Breast epithelium (tissue), 4 donors: ENCODE measurements at regions not wholly inside any gene's neighbourhood (a gene's known extent, or its start where the extent isn't known, plus 50 kb on each side); places are given as distances from the start of the nearest gene placed in this dataset.
"Not testable (repeated sequence)": the region's sequence is repeated elsewhere in the genome, so short reads cannot be mapped to it uniquely, and the experiment has no call there.

Experiments used
- DNase-seq, 2 donors: peaks; one replicate each; pipeline ENCODE4 v3.0.0-alpha.2; 2019; ENCODE audit warnings: low spot score in 2 of 2
- H3K27ac ChIP-seq, 2 donors: fragments of 200-600 bp; sonication (generic) in 1 of 2; one replicate each; pipeline ENCODE4 v1.5.1; 2016 to 2019; ENCODE audit warnings: mild to moderate bottlenecking in 1 of 2
- H3K27me3 ChIP-seq, 2 donors: fragments of 200-600 bp; sonication (generic) in 1 of 2; one replicate each; pipeline versions ENCODE4 v1.5.1 to v1.6.0; 2017 to 2019; ENCODE audit warnings: control low read depth in 1 of 2, mild to moderate bottlenecking in 1 of 2
- H3K36me3 ChIP-seq: fragments of 200-600 bp; one replicate; pipeline ENCODE4 v1.5.1; 2019
- H3K4me1 ChIP-seq, 2 donors: fragments of 200-600 bp; sonication (generic); one replicate each; pipeline ENCODE4 v1.5.1; 2016 to 2019; ENCODE audit warnings: control low read depth in 1 of 2
- H3K4me3 ChIP-seq, 3 donors: fragments of 200-600 bp; sonication (generic); 1 replicate in 2 of 3; 2 replicates in 1 of 3; pipeline ENCODE4 v1.5.1; 2016 to 2019; ENCODE audit warnings: mild to moderate bottlenecking in 3 of 3, moderate library complexity in 2 of 3
- H3K9me3 ChIP-seq, 2 donors: fragments of 200-600 bp; sonication (generic) in 1 of 2; one replicate each; pipeline ENCODE4 v1.5.1; 2016 to 2019; ENCODE audit warnings: control low read depth in 1 of 2
- POLR2A ChIP-seq: fragments of 450-650 bp; IDR thresholded peaks from one replicate; pipeline ENCODE4 v1.6.1; 2016; ENCODE audit warnings: antibody characterized with exemption, mild to moderate bottlenecking, moderate library complexity
- POLR2AphosphoS5 ChIP-seq, 3 donors: sonication (generic); formaldehyde crosslinking; IDR thresholded peaks; one replicate each; pipeline ENCODE4 v1.6.1; 2017; ENCODE audit warnings: antibody characterized with exemption in 3 of 3
- intact Hi-C: fragments of 100-400 bp; cut with DNase I; formaldehyde crosslinking; loops from one replicate; pipeline ENCODE4 v1.15.1; 2023; ENCODE audit warnings: low total_unique reads
- TF ChIP-seq, protein P1 (sequence below), 3 donors: fragments of 450-650 bp; IDR thresholded peaks; one replicate each; pipeline ENCODE4 v1.5.1; 2016 to 2017; ENCODE audit warnings: antibody characterized with exemption in 3 of 3, mild to moderate bottlenecking in 3 of 3, moderate library complexity in 3 of 3

DNA sequence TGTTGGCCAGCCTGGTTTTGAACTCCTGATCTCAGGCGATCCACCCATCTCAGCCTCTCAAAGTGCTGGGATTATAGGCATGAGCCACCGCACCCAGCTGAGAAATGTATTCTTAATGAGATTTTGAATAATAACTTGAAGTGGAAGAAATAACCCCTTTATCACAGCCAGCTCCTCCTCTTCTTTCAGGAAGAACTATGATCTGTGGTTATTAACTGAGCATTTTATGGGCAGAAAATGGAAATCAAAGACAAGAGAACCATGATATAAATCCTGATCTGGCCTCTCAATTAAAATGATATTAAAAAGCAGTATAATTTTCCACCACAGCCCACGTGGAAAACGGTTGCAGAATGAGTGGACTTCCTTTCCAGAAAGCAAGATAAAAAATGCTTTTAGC, 206.6 kb downstream of the PRELID2 start:
- H3K4me3 ChIP-seq = no peak overlapping the region

DNA sequence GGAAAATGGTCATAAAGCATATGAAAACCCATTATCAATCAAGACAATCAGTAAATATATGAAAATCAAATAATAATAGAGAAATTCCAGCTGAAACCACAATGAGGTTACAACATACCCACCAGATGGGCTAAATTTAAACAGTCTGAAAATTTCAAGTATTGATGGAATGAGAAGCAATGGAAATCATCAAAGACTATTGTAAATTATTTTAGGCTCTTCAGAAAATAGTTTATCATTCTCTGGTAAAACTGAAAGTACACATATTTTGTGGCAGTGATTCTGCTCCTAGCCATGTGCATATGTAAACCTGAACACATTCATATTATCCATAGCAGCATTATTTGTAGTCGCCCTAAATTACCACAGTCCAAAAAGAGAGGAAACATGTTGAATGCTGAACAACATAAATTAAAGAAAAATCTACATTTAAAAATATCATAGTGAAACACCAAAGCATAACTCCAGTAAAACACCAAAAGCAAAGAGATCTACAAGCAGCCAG, 215.3 kb downstream of the PRELID2 start:
- H3K4me1 ChIP-seq = no peaks in the 10 kb centered on the region
- H3K36me3 ChIP-seq = no peaks in the 10 kb centered on the region
- peaks cover 0 to 13% of the 10 kb centered on the region in 2 donors for H3K9me3 ChIP-seq
- H3K4me3 ChIP-seq = no peak overlapping the region
- no peak for DNase-seq
- TF ChIP-seq, protein P1, sequence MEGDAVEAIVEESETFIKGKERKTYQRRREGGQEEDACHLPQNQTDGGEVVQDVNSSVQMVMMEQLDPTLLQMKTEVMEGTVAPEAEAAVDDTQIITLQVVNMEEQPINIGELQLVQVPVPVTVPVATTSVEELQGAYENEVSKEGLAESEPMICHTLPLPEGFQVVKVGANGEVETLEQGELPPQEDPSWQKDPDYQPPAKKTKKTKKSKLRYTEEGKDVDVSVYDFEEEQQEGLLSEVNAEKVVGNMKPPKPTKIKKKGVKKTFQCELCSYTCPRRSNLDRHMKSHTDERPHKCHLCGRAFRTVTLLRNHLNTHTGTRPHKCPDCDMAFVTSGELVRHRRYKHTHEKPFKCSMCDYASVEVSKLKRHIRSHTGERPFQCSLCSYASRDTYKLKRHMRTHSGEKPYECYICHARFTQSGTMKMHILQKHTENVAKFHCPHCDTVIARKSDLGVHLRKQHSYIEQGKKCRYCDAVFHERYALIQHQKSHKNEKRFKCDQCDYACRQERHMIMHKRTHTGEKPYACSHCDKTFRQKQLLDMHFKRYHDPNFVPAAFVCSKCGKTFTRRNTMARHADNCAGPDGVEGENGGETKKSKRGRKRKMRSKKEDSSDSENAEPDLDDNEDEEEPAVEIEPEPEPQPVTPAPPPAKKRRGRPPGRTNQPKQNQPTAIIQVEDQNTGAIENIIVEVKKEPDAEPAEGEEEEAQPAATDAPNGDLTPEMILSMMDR (IDR thresholded peaks at IDR 0.05) = no peak
- TF ChIP-seq POLR2AphosphoS5 (IDR thresholded peaks at IDR 0.05) (no peak), POLR2A (no peak)
- intact Hi-C loops = no loop called here
- H3K27ac ChIP-seq = no peak overlapping the region
- no peaks in the 10 kb centered on the region for H3K27me3 ChIP-seq

More for the DNA sequence above, 206.6 kb downstream of the PRELID2 start:
- no peak for DNase-seq
- Histone ChIP-seq H3K4me1 (no peaks in the 10 kb centered on the region), H3K36me3 (no peaks in the 10 kb centered on the region), H3K27ac (no peak overlapping the region), H3K9me3 (peaks cover 0 to 8% of the 10 kb centered on the region in 2 donors), H3K27me3 (no peaks in the 10 kb centered on the region)
- TF ChIP-seq POLR2AphosphoS5 (IDR thresholded peaks at IDR 0.05) = no peak
- no peak for TF ChIP-seq POLR2A
- intact Hi-C loops = no loop called here

DNA sequence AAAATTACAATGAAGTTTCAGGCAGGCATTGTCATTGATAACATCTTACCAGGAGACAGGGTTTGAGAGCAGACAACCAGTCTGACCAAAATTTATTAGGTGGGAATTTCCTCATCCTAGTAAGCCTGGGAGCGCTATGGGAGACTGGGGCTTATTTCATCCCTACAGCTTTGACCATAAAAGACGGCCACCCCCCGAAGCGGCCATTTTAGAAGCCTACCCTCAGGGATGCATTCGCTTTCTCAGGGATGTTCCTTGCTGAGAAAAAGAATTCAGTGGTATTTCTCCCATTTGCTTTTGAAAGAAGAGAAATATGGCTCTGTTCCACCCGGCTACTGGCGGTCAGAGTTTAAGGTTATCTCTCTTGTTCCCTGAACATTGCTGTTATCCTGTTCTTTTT, 218.4 kb downstream of the PRELID2 start:
- H3K27ac ChIP-seq, H3K36me3 ChIP-seq, H3K9me3 ChIP-seq, intact Hi-C loops, H3K4me1 ChIP-seq, DNase-seq, H3K4me3 ChIP-seq, H3K27me3 ChIP-seq: not testable (repeated sequence)

DNA sequence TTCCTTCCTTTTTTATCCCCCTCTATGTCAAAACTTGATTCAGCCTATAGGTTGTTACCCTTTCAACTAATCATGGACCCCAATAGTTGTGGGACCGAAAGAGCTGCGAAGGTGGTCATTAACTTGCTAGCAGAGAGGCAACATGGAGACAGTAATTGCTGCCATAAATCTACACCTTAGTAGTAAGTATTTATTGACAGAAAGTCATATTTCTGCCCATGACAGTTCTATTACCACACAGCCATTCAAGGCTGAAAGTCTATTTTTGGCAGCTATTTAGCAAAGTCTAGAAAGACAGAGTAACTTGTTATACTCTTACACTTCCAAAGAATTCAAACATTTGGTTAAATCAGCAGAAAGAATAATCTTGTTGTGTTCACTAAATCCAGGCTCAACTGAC, 236.2 kb downstream of the PRELID2 start:
- TF ChIP-seq POLR2AphosphoS5 (IDR thresholded peaks at IDR 0.05) (no peak), POLR2A (no peak)
- TF ChIP-seq, protein P1 (IDR thresholded peaks at IDR 0.05) = no peak
- H3K36me3 ChIP-seq = no peaks in the 10 kb centered on the region
- intact Hi-C loops = no loop called here
- no peaks in the 10 kb centered on the region for H3K4me1 ChIP-seq
- DNase-seq = no peak
- no peak overlapping the region for H3K4me3 ChIP-seq
- H3K27ac ChIP-seq = no peak overlapping the region
- no peaks in the 10 kb centered on the region for H3K9me3 ChIP-seq
- no peaks in the 10 kb centered on the region for H3K27me3 ChIP-seq

DNA sequence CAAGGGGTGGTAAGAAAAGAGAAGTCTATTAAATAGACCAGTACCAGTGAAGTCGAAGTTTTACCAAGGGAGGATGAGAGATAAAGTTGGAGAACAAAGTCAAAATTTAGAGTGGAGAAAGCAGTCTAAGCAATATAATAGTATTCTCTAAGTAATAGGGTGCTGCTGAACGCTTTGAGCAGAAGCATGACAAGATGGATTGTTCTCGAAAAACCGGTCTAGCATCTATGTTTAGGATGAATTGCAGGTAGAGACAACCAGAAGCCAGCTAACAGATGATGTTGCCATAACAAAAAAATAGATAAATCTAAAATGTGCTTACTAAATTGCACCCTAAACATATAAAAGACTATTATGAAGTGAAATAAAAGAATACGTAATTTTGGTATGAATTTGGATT, 237.0 kb downstream of the PRELID2 start:
- H3K36me3 ChIP-seq = no peaks in the 10 kb centered on the region
- intact Hi-C loops = no loop called here
- no peaks in the 10 kb centered on the region for H3K4me1 ChIP-seq
- H3K9me3 ChIP-seq = no peaks in the 10 kb centered on the region
- no peak overlapping the region for H3K27ac ChIP-seq
- DNase-seq = no peak
- TF ChIP-seq POLR2A (no peak), POLR2AphosphoS5 (IDR thresholded peaks at IDR 0.05) (no peak)
- TF ChIP-seq, protein P1 (IDR thresholded peaks at IDR 0.05) = no peak
- no peaks in the 10 kb centered on the region for H3K27me3 ChIP-seq
- no peak overlapping the region for H3K4me3 ChIP-seq

DNA sequence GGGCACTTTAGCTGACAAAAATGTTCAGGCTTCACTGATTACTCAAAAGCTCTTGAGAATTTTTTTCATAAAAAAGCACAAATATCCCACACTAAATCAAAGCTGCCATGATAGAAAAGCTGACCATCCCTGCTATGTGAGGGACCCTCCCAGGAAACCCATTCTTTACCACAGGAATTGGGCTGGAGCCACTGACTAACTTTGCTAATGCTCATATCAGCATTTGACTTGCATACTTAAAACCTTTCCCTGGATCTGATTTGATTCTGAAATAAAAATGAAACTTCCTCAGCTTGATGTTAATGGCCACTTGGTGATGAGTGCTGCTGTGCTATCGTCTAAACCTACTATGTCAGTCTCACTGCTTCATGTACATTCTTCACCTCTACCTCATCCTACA, 243.6 kb downstream of the PRELID2 start:
- Histone ChIP-seq H3K4me1 (no peaks in the 10 kb centered on the region), H3K27ac (no peak overlapping the region), H3K36me3 (no peaks in the 10 kb centered on the region), H3K4me3 (no peak overlapping the region), H3K9me3 (no peaks in the 10 kb centered on the region), H3K27me3 (no peaks in the 10 kb centered on the region)
- intact Hi-C loops = no loop called here
- TF ChIP-seq POLR2AphosphoS5 (IDR thresholded peaks at IDR 0.05) = no peak
- TF ChIP-seq, protein P1 (IDR thresholded peaks at IDR 0.05) = no peak
- TF ChIP-seq POLR2A = no peak
- no peak for DNase-seq
